Uterus (tissue), 2 donors: ENCODE measurements at regions not wholly inside any gene's neighbourhood (a gene's known extent, or its start where the extent isn't known, plus 50 kb on each side); places are given as distances from the start of the nearest gene placed in this dataset.

Experiments used
- CTCF ChIP-seq, 4 experiments: fragments of 200-600 bp in 2 of 4; fragments of 450-650 bp in 2 of 4; sonication (generic) in 2 of 4; IDR thresholded peaks; one replicate each; pipeline ENCODE4 v1.5.1; 2016 to 2019; ENCODE audit warnings: antibody characterized with exemption in 4 of 4, mild to moderate bottlenecking in 2 of 4, moderate library complexity in 1 of 4
- POLR2A ChIP-seq, 2 donors: fragments of 450-650 bp; IDR thresholded peaks; one replicate each; pipeline ENCODE4 v1.6.1; 2016; ENCODE audit warnings: antibody characterized with exemption in 2 of 2, mild to moderate bottlenecking in 1 of 2, moderate library complexity in 1 of 2

GRCh38 chr4:41851621-41852020, 83.6 kb upstream of the TMEM33 start:
- TF ChIP-seq CTCF (IDR thresholded peaks at IDR 0.05) (no peak), POLR2A (IDR thresholded peaks at IDR 0.05) (no peak)
